GM19463 (cell line): ENCODE measurements at regions not wholly inside any gene's neighbourhood (a gene's known extent, or its start where the extent isn't known, plus 50 kb on each side); places are given as distances from the start of the nearest gene placed in this dataset.

Source experiments
- ATAC-seq: cut with Tn5 transposase; IDR thresholded peaks from one replicate; pipeline ENCODE4 v1.9.1; 2021; ENCODE audit warnings: mild to moderate bottlenecking, moderate library complexity; ENCODE audit not compliant: unreplicated experiment

- ATAC-seq: no peak
These were observed 617.6 kb upstream of the ZNF717 start for GRCh38 chr3:76402926-76403325.

- no peak for ATAC-seq
These were observed 618.2 kb upstream of the ZNF717 start for GRCh38 chr3:76403556-76403955.

- no peak for ATAC-seq
These were observed 619.8 kb upstream of the ZNF717 start for GRCh38 chr3:76405196-76405595.

- no peak for ATAC-seq
These were observed 625.5 kb upstream of the ZNF717 start for GRCh38 chr3:76410762-76411281.

GRCh38 chr3:76415384-76415783 is 624.5 kb upstream of the ROBO2 start:
- no peak for ATAC-seq

DNA sequence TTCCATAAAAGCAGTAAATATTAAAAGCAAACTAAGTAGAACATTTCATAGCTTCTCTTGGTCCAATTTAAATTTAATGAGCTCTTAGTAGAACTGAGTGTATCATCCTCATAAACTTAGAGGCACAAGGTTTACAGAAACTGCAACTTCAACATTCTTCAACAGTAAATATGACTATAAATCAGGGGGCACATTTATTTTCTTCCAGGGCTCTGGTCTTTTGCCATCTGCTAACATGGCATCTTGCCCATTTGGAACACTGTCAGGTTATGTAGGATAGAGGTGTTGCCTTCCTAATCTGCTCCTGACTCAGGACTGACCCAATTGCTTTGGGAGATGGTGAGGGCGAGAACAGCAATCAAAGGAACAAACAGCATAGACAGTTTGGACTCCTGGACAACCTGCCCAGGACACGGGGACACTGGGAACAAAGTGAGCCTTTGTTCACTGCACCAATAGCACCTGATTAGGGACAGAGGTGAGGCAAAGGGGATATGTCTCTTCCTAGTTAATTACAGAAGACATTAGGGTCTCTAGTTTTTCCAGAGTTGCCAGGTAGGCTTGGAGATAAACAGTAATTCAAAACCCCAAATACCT is 610.2 kb upstream of the ROBO2 start:
- ATAC-seq: no peak

GRCh38 chr3:76432396-76432795 is 607.5 kb upstream of the ROBO2 start:
- ATAC-seq: no peak

- ATAC-seq: no peak
These were observed 603.0 kb upstream of the ROBO2 start for GRCh38 chr3:76436894-76437293.

- no peak for ATAC-seq
These were observed 600.9 kb upstream of the ROBO2 start for GRCh38 chr3:76438971-76439370.

GRCh38 chr3:76442374-76442915 is 597.5 kb upstream of the ROBO2 start:
- ATAC-seq: no peak

- no peak for ATAC-seq
These were observed 583.6 kb upstream of the ROBO2 start for GRCh38 chr3:76456322-76456721.

DNA sequence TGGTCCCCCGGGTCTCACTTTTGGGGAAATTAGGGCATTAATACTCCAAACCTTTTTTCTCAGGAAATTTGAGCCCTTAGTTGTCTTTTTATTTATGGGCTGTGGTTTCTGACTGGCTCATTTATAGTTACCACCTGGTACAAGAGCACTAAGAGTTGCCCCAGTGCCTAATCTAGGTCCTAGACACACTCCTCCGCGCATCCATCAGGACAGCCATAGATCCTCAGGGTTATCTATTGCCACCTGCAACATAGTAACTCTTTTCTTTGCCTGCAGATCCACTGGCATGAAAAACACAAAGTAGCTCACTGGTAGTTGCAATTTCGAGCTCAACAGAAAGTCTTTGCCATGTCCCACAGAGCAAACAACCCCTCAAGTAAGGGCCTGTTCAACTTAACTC is 576.4 kb upstream of the ROBO2 start:
- ATAC-seq: no peak

- no peak for ATAC-seq
These were observed 569.6 kb upstream of the ROBO2 start for GRCh38 chr3:76470285-76470684.

GRCh38 chr3:76474632-76475031 is 565.3 kb upstream of the ROBO2 start:
- ATAC-seq: no peak

DNA sequence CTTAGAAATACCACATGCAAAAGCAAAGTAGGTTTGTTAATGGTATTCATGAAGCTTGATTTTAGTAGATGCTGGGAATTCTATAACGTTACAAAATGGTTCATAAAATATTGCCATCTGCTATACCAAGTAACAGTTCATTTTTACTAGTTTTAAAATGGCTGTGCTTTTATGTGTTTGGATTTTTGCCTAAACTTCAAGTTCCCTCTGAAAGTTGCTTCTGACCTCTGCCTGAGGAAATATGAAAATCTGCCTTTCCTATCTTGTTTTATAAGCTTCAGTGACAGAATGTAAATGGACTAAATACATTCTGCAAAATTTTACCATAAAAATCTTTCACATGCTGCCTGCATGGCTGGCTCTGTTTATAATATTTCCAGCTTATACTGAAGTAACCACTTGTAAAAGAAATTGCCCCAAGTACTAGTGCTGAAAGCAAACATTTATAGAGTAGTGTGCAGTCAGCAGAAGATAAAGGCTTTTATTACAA is 560.7 kb upstream of the ROBO2 start:
- ATAC-seq: no peak

DNA sequence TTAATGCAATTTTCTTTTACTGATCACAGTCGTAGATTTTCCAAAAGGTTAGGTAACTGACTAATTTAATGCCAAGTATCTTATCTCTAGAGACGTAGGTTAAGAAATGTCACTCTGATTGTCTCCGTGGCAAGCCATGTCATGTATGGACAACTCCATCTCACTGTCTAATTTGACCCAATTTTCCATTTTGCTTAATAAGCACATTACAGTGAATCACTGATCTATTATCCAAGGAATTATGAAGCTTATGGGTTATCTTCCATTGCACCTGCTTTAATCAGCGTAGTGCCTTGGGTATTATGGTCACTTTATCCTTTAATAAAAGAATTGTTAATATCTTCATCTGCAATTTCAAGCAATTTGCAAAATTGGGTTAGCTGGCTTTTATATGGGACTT is 557.4 kb upstream of the ROBO2 start:
- ATAC-seq: no peak

- no peak for ATAC-seq
These were observed 552.5 kb upstream of the ROBO2 start for GRCh38 chr3:76487446-76487845.

DNA sequence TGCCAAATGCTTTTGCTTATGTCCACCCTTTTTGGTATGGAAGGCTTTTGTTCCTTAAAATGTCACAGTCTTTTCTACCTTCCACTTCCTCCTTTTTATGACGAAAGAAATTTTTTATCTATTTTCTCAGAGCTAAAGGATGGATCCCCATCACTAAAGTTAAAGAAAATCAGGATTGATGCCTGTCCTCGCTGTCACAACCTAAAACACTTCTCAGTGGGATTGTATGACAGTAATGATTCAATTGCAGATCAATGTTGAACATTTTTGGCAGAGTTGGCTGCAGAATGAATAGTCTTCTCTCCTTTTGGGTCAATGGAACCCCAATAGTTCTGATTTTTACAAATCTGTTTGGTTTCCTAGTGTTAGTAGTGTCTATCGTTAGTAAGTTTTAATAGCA is 549.8 kb upstream of the ROBO2 start:
- ATAC-seq: no peak

DNA sequence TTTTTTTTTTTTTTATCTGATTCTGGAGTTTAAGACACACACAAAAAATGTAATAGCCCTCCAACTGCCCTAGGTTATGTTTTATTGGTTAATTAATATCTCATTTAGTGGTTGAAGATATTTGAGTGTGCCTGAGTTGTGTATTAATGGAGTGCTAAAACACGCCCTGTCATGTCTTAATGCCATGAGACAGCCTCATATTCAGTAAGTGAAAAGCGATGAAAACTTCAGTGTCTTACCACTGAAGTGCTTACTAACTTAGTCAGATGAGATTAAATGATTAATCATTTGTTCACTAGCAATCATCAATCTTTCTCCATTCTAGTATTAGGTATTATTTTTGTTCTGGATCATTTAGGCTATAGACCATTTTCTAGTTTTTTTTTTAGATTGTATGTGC is 544.7 kb upstream of the ROBO2 start:
- no peak for ATAC-seq

- ATAC-seq: no peak
These were observed 542.3 kb upstream of the ROBO2 start for GRCh38 chr3:76497636-76498035.

DNA sequence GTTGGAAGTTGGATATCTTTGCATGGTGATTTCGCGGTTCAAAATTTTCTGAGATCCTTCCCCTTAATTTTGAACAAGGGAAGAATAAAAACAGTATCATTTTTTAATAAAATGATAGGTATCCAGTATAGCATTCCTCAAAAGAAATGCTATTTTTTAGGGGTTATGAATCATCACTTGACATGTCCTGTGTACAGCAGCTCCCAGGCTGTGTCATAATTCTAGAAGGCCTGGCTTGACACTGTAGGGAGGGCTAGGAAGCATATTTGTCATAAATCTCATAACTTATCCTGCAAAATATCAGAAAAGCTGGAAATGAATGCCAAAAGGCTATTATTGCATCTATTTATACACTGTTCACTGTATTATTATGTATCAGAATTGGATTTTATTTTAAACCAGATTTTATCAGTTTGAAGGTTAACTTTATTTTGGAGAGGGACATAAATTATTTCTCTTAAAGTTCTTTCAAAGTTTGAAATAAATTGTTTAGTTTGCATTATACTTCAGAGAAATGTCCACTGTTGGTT is 539.1 kb upstream of the ROBO2 start:
- no peak for ATAC-seq

GRCh38 chr3:76501315-76501714 is 538.6 kb upstream of the ROBO2 start:
- no peak for ATAC-seq

DNA sequence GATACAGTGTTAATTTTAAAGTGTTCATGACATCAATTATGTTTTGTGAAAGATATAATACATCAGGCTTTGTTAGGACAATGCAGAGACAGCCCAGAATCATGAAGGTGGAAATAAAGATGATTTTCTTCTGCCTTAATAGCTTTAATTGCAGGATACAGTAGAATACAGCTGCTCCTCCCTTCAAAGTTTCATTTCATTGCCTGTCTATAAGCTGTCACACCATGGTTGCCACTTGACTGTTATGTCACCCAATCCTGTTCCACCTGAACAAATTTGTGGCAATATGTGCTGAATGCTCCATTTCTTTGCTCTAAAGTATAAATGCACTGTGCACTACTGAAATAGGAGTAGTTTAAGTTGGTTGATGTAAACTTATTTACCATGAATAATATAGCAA is 537.8 kb upstream of the ROBO2 start:
- ATAC-seq: no peak
